Ovary (tissue), 3 donors: ENCODE measurements at regions not wholly inside any gene's neighbourhood (a gene's known extent, or its start where the extent isn't known, plus 50 kb on each side); places are given as distances from the start of the nearest gene placed in this dataset.

ENCODE experiments used
- CTCF ChIP-seq, 3 donors: fragments of 450-650 bp in 2 of 3; fragments of 200-600 bp in 1 of 3; IDR thresholded peaks; one replicate each; pipeline versions ENCODE4 v1.5.1 to v1.8.0; 2016 to 2022; ENCODE audit warnings: antibody characterized with exemption in 3 of 3, mild to moderate bottlenecking in 1 of 3
- EP300 ChIP-seq: sonication (generic); formaldehyde crosslinking; IDR thresholded peaks from one replicate; pipeline ENCODE4 v1.6.1; 2017; ENCODE audit warnings: antibody characterized with exemption
- donor health status: DM: no; HTN: no; CAD: no.

GRCh38 chr2:37499113-37499512 is 154.7 kb downstream of the QPCT start:
- TF ChIP-seq CTCF (IDR thresholded peaks at IDR 0.05) = no peak
- TF ChIP-seq EP300 = no peak
